Ishikawa (cell line): ENCODE measurements at regions not wholly inside any gene's neighbourhood (a gene's known extent, or its start where the extent isn't known, plus 50 kb on each side); places are given as distances from the start of the nearest gene placed in this dataset.

Experiments
- CEBPB ChIP-seq: IDR thresholded peaks from 2 replicates; pipeline ENCODE4 v1.6.1; 2012
- EP300 ChIP-seq: IDR thresholded peaks from 2 replicates; pipeline ENCODE4 v1.6.1; 2012; ENCODE audit warnings: borderline replicate concordance
- FOXM1 ChIP-seq: IDR thresholded peaks from 2 replicates; pipeline ENCODE4 v1.6.1; 2012; ENCODE audit warnings: low read depth, borderline replicate concordance
- MAX ChIP-seq: IDR thresholded peaks from 2 replicates; pipeline ENCODE4 v1.6.1; 2012
- RAD21 ChIP-seq: IDR thresholded peaks from 2 replicates; pipeline ENCODE4 v1.6.1; 2012; ENCODE audit warnings: low read depth
- REST ChIP-seq: IDR thresholded peaks from 2 replicates; pipeline ENCODE4 v1.6.1; 2012; ENCODE audit warnings: low read depth, mild to moderate bottlenecking
- TAF1 ChIP-seq: IDR thresholded peaks from 2 replicates; pipeline ENCODE4 v1.6.1; 2012; ENCODE audit warnings: low read depth, mild to moderate bottlenecking
- TCF12 ChIP-seq: IDR thresholded peaks from 2 replicates; pipeline ENCODE4 v1.6.1; 2012; ENCODE audit warnings: low read depth
- YY1 ChIP-seq: IDR thresholded peaks from 2 replicates; pipeline ENCODE4 v1.6.1; 2012; ENCODE audit warnings: low read depth

GRCh38 chr9:107546859-107547258 lies 57.3 kb upstream of the KLF4 start:
- TF ChIP-seq YY1 = no peak
- no peak for TF ChIP-seq TCF12
- TF ChIP-seq MAX = no peak
- TF ChIP-seq REST = no peak
- no peak for TF ChIP-seq CEBPB
- TF ChIP-seq TAF1 = no peak
- TF ChIP-seq EP300 = no peak
- TF ChIP-seq FOXM1 = no peak
- no peak for TF ChIP-seq RAD21
